Calu3 (cell line): ENCODE measurements at regions not wholly inside any gene's neighbourhood (a gene's known extent, or its start where the extent isn't known, plus 50 kb on each side); places are given as distances from the start of the nearest gene placed in this dataset.

Source experiments
- BruUV-seq: library from RNA; stranded (reverse); fragments of 400-500 nt; replicated peaks from 2 replicates; lab custom pipeline; 2021; lab: Mats Ljungman, UMichigan
- CTCF ChIA-PET: fragments of 300-600 bp; sonication (Branson Sonifier 250); formaldehyde crosslinking; loops from one replicate; lab custom pipeline; 2022; ENCODE audit warnings: antibody characterized with exemption; lab: Charles Lee
- DNase-seq: peaks from one replicate; pipeline ENCODE4 v3.0.0; 2022
- H3K27ac Mint-ChIP-seq: one replicate; pipeline ENCODE4 v1.8.0; 2022; ENCODE audit warnings: mixed read lengths; ENCODE audit not compliant: unreplicated experiment
- H3K27me3 Mint-ChIP-seq: one replicate; pipeline ENCODE4 v1.8.0; 2022; ENCODE audit warnings: mixed read lengths; ENCODE audit not compliant: unreplicated experiment
- H3K36me3 Mint-ChIP-seq: one replicate; pipeline ENCODE4 v1.8.0; 2022; ENCODE audit warnings: mild to moderate bottlenecking, moderate library complexity, mixed read lengths; ENCODE audit not compliant: insufficient read depth, unreplicated experiment
- H3K4me1 Mint-ChIP-seq: one replicate; pipeline ENCODE4 v1.8.0; 2022; ENCODE audit warnings: mild to moderate bottlenecking, low read depth, mixed read lengths; ENCODE audit not compliant: unreplicated experiment
- H3K4me3 Mint-ChIP-seq: one replicate; pipeline ENCODE4 v1.8.0; 2022; ENCODE audit warnings: mild to moderate bottlenecking, low read depth, moderate library complexity, mixed read lengths; ENCODE audit not compliant: unreplicated experiment
- H3K9me3 Mint-ChIP-seq: one replicate; pipeline ENCODE4 v1.8.0; 2022; ENCODE audit warnings: low read depth, mixed read lengths; ENCODE audit not compliant: unreplicated experiment
- intact Hi-C: fragments of 100-400 bp; cut with micrococcal nuclease; formaldehyde crosslinking; loops from one replicate; pipeline ENCODE4 v1.10.0; 2022; ENCODE audit not compliant: unreplicated experiment
- TF ChIP-seq, protein P1 (sequence below): fragments of 200-600 bp; IDR thresholded peaks from one replicate; pipeline ENCODE4 v1.8.0; 2022; ENCODE audit warnings: antibody characterized with exemption; ENCODE audit not compliant: unreplicated experiment

DNA sequence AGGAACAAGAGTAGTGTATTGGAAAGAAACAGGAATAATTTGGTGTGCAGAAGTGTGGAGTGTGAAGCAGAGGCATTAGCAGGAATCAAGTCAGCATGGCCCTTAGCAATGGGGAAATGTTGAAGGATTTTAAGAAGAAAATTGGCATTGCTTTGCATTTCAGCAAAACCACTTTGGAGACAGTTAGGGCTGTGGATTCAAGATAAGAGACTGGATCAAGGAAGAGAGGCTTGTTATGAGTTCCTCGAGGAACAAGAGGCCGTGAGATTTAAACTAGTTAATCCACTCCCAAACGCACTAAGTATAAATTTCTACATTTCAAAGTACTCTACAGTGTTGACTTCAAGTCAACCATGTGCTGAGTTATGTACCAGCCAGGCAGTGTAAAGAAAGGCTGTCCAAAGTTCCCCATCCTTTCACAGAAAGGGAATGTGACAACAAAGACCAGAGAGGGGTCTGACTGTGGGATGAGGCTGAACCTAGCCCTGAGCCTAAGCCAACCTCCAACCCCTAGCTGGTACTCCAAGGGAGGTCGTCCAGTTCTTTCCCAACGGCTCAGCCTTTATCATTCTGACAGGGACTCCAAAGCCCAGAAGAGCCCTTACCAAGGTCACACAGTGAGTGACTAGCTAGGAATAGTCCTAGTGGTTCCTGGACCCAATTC lies 91.2 kb upstream of the BMP4 start:
- no peak for DNase-seq
- intact Hi-C loops, result loop anchor here (5.0 kb wide), 1 partner anchor 60 kb away; no protein-coding TSS in a partner anchor
- TF ChIP-seq, protein P1, sequence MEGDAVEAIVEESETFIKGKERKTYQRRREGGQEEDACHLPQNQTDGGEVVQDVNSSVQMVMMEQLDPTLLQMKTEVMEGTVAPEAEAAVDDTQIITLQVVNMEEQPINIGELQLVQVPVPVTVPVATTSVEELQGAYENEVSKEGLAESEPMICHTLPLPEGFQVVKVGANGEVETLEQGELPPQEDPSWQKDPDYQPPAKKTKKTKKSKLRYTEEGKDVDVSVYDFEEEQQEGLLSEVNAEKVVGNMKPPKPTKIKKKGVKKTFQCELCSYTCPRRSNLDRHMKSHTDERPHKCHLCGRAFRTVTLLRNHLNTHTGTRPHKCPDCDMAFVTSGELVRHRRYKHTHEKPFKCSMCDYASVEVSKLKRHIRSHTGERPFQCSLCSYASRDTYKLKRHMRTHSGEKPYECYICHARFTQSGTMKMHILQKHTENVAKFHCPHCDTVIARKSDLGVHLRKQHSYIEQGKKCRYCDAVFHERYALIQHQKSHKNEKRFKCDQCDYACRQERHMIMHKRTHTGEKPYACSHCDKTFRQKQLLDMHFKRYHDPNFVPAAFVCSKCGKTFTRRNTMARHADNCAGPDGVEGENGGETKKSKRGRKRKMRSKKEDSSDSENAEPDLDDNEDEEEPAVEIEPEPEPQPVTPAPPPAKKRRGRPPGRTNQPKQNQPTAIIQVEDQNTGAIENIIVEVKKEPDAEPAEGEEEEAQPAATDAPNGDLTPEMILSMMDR, result no peak
- H3K9me3 Mint-ChIP-seq, result peaks cover 2% of the 10 kb centered on the region
- H3K4me3 Mint-ChIP-seq, result no peak overlapping the region
- H3K27me3 Mint-ChIP-seq, result no peaks in the 10 kb centered on the region
- no peak overlapping the region for H3K27ac Mint-ChIP-seq
- H3K4me1 Mint-ChIP-seq, result peaks cover 46% of the 10 kb centered on the region
- peaks cover 5% of the 10 kb centered on the region for H3K36me3 Mint-ChIP-seq
- no TSS peak for BruUV-seq
- CTCF ChIA-PET, result interaction anchor here (0.9 to 1.5 kb wide), 3 partner anchors 9 to 43 kb away, joined by 3 read pairs; no protein-coding TSS in a partner anchor

DNA sequence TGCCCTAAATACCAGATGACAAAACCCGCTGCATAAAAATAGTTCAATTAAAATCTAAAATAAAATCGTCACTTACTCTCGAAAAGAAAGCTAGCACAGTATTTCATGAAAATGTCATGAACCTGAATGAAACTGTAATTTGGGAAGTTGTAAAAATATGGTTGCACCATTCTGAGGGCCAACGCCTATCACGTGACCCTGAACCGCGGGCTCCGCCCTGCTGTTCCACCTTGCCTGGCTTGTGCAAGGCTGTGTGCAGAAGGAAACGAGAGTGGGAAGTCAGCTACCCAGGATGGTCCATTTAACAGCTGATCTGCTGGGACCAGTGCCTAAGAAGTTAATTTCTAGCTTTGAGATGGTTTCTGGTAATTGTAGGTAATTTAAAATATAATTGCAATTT lies 91.7 kb upstream of the BMP4 start:
- TF ChIP-seq, protein P1, result no peak
- Mint-ChIP-seq H3K36me3 (peaks cover 5% of the 10 kb centered on the region), H3K4me3 (peak overlapping the region; percentile 17), H3K9me3 (peaks cover 2% of the 10 kb centered on the region), H3K27me3 (no peaks in the 10 kb centered on the region), H3K27ac (peak overlapping the region; percentile 37), H3K4me1 (peaks cover 46% of the 10 kb centered on the region)
- peak; percentile 6 for DNase-seq
- intact Hi-C loops, result loop anchor here (5.0 kb wide), 1 partner anchor 59 kb away; no protein-coding TSS in a partner anchor
- CTCF ChIA-PET, result interaction anchor here (0.6 to 1.5 kb wide), 8 partner anchors 9 to 558 kb away, joined by 3 to 4 read pairs (median 3); no protein-coding TSS in a partner anchor
- BruUV-seq, result no TSS peak

DNA sequence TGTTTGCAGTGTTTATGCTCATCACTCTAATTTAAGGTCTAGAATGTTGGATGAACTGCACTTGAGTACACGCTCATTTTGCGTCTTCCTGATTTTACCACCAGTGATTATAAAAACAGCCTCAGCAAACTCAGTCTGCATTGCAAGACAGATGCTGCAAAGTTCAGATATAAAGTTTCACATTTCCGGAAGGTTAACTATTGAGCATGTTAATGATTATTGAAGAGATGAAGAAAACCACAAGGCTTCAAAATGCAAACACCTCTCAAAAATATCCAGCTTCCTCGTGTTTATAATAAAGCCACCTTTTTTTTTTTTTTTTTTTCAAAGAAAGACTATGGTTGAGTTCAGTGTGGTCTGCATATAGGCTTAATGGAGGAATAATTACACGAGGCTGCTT lies 92.1 kb upstream of the BMP4 start:
- Mint-ChIP-seq H3K4me3 (peak overlapping the region; percentile 17), H3K9me3 (peaks cover 2% of the 10 kb centered on the region), H3K27ac (peak overlapping the region; percentile 37), H3K36me3 (peaks cover 5% of the 10 kb centered on the region), H3K4me1 (peaks cover 46% of the 10 kb centered on the region), H3K27me3 (no peaks in the 10 kb centered on the region)
- TF ChIP-seq, protein P1, result no peak
- CTCF ChIA-PET, result interaction anchor here (0.6 to 1.5 kb wide), 10 partner anchors 10 to 1165 kb away, joined by 3 to 6 read pairs (median 3); no protein-coding TSS in a partner anchor
- intact Hi-C loops, result loop anchor here (5.0 kb wide), 1 partner anchor 59 kb away; no protein-coding TSS in a partner anchor
- no TSS peak for BruUV-seq
- no peak for DNase-seq

DNA sequence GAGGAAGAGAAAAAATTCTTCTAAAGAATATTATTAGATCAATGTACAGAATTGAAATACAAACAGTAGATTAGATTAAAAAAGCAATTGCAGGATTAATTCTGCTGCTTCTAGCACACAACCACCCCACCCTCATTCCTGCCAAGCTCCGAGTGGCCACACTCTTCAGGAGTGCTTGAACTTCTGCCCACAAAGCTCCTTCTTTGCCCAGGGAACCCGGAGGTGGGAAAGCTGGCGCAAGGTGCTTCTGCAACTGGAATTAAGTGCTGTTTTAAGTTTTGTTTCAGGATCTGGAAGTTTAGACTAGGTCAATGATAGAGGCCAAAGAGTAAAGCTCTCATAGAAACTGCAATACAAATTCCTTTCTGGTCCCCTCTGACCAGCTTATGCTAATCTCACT lies 94.1 kb upstream of the BMP4 start:
- H3K36me3 Mint-ChIP-seq, result peaks cover 5% of the 10 kb centered on the region
- no TSS peak for BruUV-seq
- peak; percentile 9 for DNase-seq
- intact Hi-C loops, result no loop called here
- peaks cover 2% of the 10 kb centered on the region for H3K9me3 Mint-ChIP-seq
- TF ChIP-seq, protein P1, result no peak
- CTCF ChIA-PET, result no interaction called here
- H3K27ac Mint-ChIP-seq, result no peak overlapping the region
- no peaks in the 10 kb centered on the region for H3K27me3 Mint-ChIP-seq
- H3K4me3 Mint-ChIP-seq, result no peak overlapping the region
- H3K4me1 Mint-ChIP-seq, result peaks cover 46% of the 10 kb centered on the region
